ENCODE measurements at regions not wholly inside any gene's neighbourhood (a gene's known extent, or its start where the extent isn't known, plus 50 kb on each side); places are given as distances from the start of the nearest gene placed in this dataset.

DNA sequence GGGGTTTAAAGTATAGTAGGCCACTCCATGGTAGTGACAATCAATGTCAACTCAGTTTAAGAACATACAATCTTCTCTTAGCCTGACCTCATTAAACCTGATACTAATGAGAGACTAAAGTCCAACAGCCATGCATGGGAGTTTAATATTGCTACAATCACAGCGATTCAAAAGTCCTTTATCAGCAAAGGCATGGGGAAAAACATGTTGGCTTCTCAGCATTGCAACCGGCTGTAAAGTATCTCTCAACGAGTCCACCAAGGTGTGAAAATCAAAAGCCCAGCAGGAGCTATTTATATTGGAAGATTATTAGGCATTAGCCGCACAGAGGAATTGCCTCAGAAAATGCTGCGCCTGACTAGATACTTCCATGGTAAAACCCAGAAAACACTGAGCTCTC lies 256.7 kb upstream of the PGRMC2 start:
- DNase-seq (ENCODE audit: low spot score) = no peak
- no peak for ATAC-seq (ENCODE audit: low read depth)
- Histone ChIP-seq H3K36me3 (ENCODE audit: low read depth) (no peaks in the 10 kb centered on the region), H3K4me3 (ENCODE audit: severe bottlenecking) (no peak overlapping the region), H3K4me1 (ENCODE audit: insufficient read depth, poor library complexity, severe bottlenecking) (no peaks in the 10 kb centered on the region), H3K27ac (ENCODE audit: poor library complexity, severe bottlenecking) (no peak overlapping the region), H3K27me3 (ENCODE audit: insufficient read depth, poor library complexity, severe bottlenecking) (no peaks in the 10 kb centered on the region), H3K9me3 (ENCODE audit: severe bottlenecking) (no peaks in the 10 kb centered on the region)
- TF ChIP-seq CTCF (IDR thresholded peaks at IDR 0.05; ENCODE audit: poor library complexity, severe bottlenecking) = no peak

DNA sequence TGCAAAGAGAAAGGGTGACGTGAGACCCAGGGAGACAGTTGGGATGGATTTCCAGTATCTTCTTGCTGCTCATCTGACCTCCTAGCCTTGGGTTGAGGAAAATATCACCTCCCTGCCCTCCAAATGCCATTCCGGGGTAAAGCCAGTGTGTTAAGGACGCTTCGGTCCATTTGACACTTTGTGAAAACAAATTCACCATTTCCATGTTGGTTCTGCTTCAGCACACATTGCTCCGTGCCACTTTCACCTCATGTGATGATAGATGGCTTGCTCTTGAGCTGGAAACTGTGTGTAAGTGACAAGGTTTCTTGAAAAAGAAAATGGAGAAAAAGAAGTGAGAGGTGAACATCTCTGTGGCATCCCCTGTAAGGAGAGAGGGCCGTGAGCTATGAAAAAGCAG lies 256.1 kb upstream of the PGRMC2 start:
- Histone ChIP-seq H3K36me3 (ENCODE audit: low read depth) (no peaks in the 10 kb centered on the region), H3K9me3 (ENCODE audit: severe bottlenecking) (no peaks in the 10 kb centered on the region), H3K27me3 (ENCODE audit: insufficient read depth, poor library complexity, severe bottlenecking) (no peaks in the 10 kb centered on the region), H3K27ac (ENCODE audit: poor library complexity, severe bottlenecking) (no peak overlapping the region), H3K4me1 (ENCODE audit: insufficient read depth, poor library complexity, severe bottlenecking) (no peaks in the 10 kb centered on the region), H3K4me3 (ENCODE audit: severe bottlenecking) (no peak overlapping the region)
- no peak for DNase-seq (ENCODE audit: low spot score)
- TF ChIP-seq CTCF (IDR thresholded peaks at IDR 0.05; ENCODE audit: poor library complexity, severe bottlenecking) = no peak
- ATAC-seq (ENCODE audit: low read depth) = no peak

GRCh38 chr4:128542047-128542446 lies 254.4 kb upstream of the PGRMC2 start:
- TF ChIP-seq CTCF (IDR thresholded peaks at IDR 0.05; ENCODE audit: poor library complexity, severe bottlenecking) = no peak
- no peaks in the 10 kb centered on the region for H3K27me3 ChIP-seq (ENCODE audit: insufficient read depth, poor library complexity, severe bottlenecking)
- H3K9me3 ChIP-seq (ENCODE audit: severe bottlenecking) = no peaks in the 10 kb centered on the region
- H3K4me3 ChIP-seq (ENCODE audit: severe bottlenecking) = no peak overlapping the region
- H3K27ac ChIP-seq (ENCODE audit: poor library complexity, severe bottlenecking) = no peak overlapping the region
- DNase-seq (ENCODE audit: low spot score) (no peak), ATAC-seq (ENCODE audit: low read depth) (no peak)
- H3K36me3 ChIP-seq (ENCODE audit: low read depth) = no peaks in the 10 kb centered on the region
- no peaks in the 10 kb centered on the region for H3K4me1 ChIP-seq (ENCODE audit: insufficient read depth, poor library complexity, severe bottlenecking)

- TF ChIP-seq CTCF (IDR thresholded peaks at IDR 0.05; ENCODE audit: poor library complexity, severe bottlenecking) = no peak
- Histone ChIP-seq H3K27me3 (ENCODE audit: insufficient read depth, poor library complexity, severe bottlenecking) (no peaks in the 10 kb centered on the region), H3K4me3 (ENCODE audit: severe bottlenecking) (no peak overlapping the region), H3K36me3 (ENCODE audit: low read depth) (no peaks in the 10 kb centered on the region), H3K9me3 (ENCODE audit: severe bottlenecking) (no peaks in the 10 kb centered on the region), H3K27ac (ENCODE audit: poor library complexity, severe bottlenecking) (no peak overlapping the region), H3K4me1 (ENCODE audit: insufficient read depth, poor library complexity, severe bottlenecking) (no peaks in the 10 kb centered on the region)
- ATAC-seq (ENCODE audit: low read depth) = no peak
- no peak for DNase-seq (ENCODE audit: low spot score)
These were observed 252.5 kb upstream of the PGRMC2 start for GRCh38 chr4:128540122-128540521.

GRCh38 chr4:128538111-128538882 lies 250.7 kb upstream of the PGRMC2 start:
- ATAC-seq (ENCODE audit: low read depth) (no peak), DNase-seq (ENCODE audit: low spot score) (no peak)
- Histone ChIP-seq H3K9me3 (ENCODE audit: severe bottlenecking) (no peaks in the 10 kb centered on the region), H3K36me3 (ENCODE audit: low read depth) (no peaks in the 10 kb centered on the region), H3K27ac (ENCODE audit: poor library complexity, severe bottlenecking) (no peak overlapping the region), H3K4me1 (ENCODE audit: insufficient read depth, poor library complexity, severe bottlenecking) (no peaks in the 10 kb centered on the region), H3K4me3 (ENCODE audit: severe bottlenecking) (no peak overlapping the region), H3K27me3 (ENCODE audit: insufficient read depth, poor library complexity, severe bottlenecking) (no peaks in the 10 kb centered on the region)
- no peak for TF ChIP-seq CTCF (IDR thresholded peaks at IDR 0.05; ENCODE audit: poor library complexity, severe bottlenecking)
